ENCODE measurements at regions not wholly inside any gene's neighbourhood (a gene's known extent, or its start where the extent isn't known, plus 50 kb on each side); places are given as distances from the start of the nearest gene placed in this dataset.

DNA sequence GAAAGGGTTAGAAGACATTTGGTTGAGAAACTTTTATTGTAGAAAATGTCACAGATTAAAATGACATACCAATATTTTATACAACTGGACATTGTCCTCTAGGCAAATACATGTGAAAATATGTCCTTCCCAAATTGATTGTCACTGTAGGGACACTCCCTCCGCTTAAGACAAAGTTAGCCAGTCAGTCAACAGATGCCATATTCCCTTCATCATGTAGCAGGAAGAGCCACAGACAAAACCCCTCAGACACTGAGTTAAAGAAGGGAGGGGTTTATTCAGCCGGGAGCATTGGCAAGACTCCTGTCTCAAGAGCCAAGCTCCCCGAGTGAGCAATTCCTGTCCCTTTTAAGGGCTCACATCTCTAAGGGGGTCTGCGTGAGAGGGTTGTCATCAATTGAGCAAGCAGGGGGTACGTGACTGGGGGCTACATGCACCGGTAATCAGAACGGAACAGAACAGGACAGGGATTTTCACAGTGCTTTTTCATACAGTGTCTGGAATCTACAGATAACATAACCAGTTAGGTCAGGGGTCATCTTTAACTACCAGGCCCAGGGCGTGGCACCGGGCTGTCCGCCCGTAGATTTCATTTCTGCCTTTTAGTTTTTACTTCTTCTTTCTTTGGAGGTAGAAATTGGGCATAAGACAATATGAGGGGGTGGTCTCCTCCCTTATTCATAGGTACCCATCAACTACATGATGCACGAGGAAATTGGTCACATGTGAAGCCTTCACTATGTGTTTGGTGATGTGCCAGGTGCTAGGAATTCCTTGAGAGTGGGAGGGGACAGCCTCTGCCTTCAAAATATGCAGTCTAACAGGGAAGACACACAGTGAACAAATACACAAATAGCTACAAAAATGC, 155.7 kb upstream of the CDYL start:
- no peak for DNase-seq (ENCODE audit: extremely low read depth, low read depth, low spot score)

DNA sequence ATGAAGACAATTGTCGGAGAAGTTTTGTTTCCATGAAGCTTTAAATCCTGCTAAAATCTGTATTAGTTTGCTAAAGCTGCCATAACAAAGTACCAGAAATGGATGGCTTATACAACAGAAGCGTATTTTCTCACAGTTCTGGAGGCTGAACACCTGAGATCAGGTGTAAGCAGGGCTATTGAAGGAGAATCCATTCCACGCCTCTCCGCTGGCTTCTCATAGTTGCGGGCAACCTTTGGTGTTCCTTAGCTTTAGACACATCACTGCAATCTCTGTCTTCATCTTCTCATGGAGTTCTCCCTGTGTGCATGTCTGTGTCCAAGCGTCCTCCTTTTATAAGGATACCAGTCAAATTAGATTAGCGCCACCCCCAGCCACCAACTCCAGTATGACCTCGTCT, 159.9 kb upstream of the CDYL start:
- no peak for DNase-seq (ENCODE audit: extremely low read depth, low read depth, low spot score)

DNA sequence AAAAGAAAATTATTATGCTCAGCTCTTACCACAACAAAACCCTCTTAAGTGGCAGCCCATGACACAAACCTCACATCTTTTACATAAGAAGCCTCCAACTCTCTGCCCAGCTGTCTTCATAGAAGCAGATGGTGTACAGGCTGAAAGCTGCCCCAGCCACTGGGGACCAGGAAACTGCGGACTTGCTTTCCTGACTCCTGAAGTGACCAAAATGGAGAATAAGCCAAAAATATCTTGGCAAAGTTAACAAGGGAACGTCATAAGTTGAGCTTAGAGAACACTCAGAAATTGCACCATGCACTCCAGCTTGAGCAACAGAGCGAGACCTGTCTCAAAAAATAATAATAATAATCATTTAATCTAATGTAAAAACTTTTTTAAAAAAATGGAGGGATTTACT, 160.3 kb upstream of the CDYL start:
- DNase-seq (ENCODE audit: extremely low read depth, low read depth, low spot score) = no peak

DNA sequence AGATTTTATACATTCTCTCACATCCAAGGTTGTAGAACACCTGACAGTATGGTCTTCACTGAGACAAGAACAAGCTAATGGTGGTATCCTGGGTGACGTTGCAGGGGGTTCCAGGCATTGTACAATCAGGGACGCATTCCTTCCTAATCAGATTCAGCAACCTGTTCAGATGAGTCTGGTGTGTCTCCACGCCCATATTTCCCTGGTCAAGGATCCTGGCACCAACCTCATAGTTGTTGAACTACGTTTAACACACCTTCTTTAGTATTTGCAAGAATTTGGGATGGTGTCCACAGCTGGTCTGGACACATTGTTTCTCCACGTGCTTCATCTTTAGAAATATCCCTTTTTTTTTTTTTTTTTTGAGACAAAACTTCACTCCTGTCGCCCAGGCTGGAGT, 161.0 kb upstream of the CDYL start:
- no peak for DNase-seq (ENCODE audit: extremely low read depth, low read depth, low spot score)

DNA sequence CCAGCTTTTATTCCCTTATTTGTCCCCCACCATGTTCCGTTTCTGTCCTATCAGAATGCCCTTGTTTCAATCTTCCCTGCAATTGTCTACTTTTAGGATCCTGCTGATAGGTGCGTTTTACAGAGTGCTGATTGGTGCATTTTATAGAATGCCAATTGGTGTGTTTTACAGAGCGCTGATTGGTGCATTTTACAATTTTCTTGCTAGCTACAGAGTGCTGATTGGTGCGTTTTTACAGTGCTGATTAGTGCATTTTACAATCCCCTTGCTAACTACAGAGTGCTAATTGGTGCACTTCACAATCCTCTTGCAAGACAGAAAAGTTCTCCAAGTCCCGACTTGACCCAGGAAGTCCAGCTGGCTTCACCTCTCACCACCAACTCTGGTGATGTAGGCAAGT, 161.6 kb upstream of the CDYL start:
- DNase-seq (ENCODE audit: extremely low read depth, low read depth, low spot score) = no peak

DNA sequence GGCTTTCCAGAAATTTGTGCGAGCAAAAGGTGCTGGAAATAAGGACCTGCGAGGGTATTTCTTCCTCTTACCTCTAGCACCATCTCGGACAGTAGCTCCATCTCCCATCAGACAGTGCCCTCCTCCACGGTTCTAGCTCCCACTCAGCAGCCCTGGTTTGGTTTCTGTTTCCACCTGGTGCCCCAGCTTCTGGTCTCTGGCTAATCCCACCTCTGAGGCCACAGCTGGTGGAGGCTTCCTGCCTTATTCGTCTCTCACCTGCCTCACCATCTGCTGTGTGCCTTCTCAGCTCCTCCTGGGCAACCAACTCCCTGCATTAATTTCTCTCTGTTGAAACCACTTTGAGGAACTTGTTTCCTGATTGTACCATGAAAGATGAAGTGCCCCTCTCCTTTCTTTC, 162.4 kb upstream of the CDYL start:
- no peak for DNase-seq (ENCODE audit: extremely low read depth, low read depth, low spot score)

DNA sequence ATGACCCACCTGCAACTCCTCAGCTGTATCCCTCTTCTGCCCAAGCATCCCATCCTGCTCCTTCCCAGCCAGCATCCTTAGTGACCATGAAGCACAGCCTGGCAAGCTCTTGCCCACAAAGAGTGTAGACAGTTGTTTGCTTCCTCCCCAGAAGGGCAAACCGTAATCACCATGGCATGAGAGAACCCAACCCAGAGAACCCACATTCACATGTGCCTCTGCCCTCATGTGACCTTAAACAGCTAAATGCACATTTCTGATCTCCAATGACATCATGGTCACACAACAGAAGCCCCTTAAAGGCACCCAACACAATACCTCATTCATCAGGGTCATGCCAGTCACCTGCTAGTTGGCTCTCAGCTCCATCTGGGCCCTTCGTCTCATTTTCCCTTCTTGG, 162.8 kb upstream of the CDYL start:
- DNase-seq (ENCODE audit: extremely low read depth, low read depth, low spot score) = no peak

DNA sequence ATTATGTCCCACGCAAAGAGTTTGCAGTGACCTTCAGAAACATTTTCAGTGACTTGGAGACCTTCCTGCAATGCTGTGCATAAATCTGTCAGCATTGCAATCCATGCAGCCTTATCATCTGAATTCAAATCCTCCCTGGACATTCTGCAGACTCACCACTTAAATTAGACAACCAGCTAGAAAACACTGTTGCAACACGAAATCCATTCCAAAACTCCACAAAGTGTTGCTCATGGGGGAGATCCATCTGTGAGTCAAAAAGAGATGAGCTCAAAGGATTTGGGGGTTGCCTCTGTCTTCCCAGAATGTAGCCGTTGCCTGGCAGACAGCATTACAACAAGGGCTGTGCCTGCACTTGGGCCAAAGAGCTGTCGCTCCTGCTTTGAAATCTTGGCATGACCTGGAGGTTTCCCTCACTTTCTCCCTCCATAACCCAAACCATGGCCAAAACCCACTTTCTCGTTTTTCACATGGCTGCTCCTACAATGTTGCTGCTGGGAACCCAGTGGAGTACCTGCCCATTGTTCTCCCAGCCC, 163.5 kb upstream of the CDYL start:
- no peak for DNase-seq (ENCODE audit: extremely low read depth, low read depth, low spot score)

DNA sequence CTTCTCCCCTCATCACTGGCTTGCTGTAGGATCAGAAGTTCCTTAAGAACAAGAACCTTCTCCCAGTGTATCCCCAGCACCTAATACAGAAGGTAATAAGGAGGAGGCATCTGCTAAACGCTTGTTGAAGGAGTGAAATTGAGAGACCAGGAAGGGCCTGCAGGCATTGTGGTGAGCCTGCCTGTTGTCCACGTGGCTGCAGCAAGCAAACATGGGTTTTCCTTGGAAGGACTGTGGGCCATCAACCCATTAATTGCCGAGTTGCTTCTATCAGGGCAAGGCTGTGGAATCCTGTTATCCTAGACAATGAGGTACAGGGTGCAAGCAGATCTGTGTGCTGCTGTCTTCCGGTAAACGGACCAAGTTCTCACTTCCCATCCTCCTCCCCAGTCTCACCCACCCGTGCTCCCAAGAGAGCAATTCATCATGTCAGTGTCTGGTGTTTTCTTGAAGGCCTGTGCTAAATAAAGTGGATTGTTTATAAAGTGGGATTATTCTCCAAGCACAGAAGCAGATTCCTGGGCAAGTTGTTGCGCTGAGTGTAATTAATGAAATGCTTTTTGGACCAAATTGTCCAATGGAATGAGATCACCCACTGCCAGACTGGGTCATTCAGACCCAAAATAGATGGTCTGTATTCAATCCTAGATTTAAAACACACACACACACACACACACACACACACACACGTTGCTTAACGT, 164.6 kb upstream of the CDYL start:
- DNase-seq (ENCODE audit: extremely low read depth, low read depth, low spot score) = no peak

DNA sequence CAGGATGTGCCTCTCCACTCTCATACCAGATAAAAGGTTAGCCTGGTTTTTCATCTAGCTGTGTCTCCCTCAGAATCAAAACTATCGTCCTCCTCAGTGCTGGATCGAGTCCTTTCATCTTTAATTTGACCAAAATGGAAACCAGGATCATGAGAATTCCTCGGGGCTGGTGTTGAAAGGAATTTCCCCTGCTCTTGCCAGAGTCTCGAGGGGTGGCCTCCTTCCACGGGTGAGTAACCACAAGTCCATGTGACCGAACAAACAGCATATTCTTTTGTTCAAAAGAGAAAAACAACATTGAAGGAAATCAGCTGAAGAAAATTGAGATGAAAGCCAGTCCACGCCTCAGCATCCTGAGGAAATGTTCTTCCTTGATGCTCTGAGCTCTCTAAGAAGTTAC, 165.9 kb upstream of the CDYL start:
- DNase-seq (ENCODE audit: extremely low read depth, low read depth, low spot score) = peak; percentile 54

DNA sequence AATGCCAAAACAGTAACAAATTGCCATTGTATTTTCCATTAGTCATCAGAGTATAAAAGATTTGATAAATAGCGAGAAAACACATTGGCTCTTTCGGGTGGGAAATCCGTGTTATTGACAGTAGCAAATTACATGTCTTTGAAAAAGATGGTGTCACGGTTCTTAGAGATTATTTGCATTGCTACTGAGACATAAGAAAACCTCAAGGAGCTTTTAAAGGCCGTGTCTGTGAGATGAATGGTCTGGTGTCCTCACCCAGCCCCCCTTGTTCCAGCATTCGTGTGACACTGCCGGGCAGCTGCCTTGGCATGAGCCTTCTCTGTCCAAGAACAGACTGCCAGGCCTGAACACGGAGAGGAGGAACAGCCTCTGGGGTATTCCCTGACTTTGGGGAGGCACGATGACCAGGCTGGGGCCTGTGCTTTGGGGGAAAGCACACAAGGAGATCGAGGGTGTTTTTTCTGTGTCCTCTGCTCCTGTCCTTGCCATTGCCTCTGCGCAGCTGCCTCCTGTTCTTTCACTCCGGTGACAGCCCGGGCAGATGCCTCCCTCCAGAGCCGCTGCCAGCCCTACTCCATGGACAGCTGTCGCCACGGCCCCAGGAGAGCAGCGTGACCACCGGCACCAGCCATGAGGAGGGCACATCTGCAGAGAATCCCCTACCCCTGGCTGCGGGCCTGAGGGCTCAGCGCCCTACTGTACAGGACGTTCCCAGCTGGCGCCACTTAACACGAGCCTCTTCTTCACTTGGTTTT, 167.7 kb upstream of the CDYL start:
- DNase-seq (ENCODE audit: extremely low read depth, low read depth, low spot score) = no peak

DNA sequence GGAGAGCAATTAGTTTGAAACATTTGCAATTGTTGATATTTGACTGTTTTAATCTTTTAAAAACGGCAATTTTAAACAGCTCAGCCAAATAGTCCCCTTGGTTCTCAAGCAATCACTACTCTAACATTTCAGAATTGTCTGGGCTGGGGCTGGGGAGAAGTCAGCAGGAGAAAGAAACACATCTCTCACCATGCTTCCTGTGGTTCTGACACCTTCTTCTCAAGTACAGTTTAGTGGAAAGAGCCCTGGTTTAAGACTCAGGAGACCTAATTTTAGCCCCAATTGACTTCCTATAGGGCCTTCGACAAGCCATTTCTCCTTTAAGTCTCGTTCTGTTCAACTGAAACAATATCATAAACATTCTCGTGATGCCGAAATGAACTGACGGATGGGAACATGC, 168.4 kb upstream of the CDYL start:
- DNase-seq (ENCODE audit: extremely low read depth, low read depth, low spot score) = no peak

DNA sequence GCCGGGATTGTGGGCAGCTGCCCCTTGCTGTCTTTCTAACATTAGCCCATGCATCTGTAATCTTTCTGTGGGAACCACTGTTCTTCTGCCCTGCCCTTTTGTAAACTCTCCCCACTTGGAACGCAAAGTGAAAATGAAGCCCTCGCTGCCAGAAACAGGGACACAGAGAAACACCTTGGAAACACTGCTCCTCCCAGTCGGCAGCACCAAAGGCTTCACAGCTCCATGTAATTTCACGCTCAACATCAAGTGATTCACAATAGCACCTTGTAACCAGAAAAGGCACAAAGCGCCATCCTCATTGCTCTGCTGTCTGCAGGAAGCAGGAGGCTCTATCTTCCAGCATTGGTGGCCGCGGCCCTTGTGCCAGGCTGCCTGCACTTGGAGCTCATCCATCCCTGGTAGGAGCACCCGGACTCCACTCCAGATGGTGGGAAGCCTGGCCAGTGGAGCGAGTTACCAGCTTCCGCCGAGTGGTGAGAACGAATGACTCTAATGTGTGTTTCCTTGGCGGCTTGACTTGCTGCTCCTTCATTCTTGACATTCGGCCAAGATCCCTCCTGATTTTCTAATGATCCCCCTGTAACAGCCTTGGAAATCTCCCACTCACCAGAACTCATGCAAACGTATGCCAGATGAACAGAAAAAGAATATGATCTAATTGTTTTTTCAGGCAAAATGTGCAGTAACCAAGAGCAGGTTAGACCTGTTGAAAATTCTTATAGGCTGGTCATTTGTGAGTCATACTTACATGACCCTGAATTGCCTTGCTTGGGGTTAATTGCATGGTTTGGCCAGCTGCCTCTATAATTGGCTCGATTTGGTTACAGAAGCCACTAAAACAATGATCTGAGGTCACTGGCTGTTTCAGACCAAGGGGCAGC, 169.1 kb upstream of the CDYL start:
- DNase-seq (ENCODE audit: extremely low read depth, low read depth, low spot score) = peak; percentile 70

DNA sequence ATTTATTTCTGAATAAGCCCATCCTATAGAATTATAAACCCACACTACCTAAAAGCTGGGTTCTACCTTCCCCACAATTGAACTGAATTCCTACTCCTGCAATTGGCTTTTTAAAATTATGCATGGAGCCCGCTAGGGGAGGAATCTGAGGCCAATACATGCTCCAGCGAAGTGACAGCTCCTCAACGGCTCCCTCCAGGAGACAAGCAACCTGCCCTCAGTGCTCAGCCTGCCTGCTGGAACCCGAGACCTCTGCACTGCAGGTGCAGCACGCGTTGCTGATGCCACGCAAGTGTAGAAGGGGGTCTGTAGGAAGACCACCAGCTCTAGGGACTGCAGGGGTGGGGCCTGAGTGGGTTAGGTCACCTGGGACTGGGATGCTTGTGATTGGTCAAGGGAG, 170.2 kb upstream of the CDYL start:
- DNase-seq (ENCODE audit: extremely low read depth, low read depth, low spot score) = no peak

DNA sequence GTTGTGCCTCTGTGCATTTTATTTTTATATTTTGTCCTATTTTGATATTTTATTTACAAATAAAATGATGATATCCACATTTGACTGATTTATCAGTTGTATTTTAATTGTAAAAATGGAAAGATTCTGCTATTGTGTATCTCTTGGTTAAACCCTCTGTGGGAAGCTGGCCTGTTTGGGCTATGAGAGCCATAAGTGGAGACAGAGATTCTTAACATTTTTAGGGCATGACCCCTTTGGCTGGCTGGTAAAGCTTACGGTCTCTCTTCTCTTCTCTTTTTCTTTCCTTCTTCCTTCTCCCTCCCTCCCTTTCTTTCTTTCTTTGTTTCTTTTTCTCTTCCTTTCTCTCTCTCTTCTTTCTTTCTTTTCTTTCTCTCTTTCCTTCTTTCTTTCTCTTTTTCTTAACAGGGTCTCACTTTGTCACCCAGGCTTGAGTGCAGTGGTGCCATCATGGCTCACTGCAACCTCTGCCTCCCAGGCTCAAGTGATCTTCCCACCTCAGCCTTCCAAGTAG, 172.3 kb upstream of the CDYL start:
- no peak for DNase-seq (ENCODE audit: extremely low read depth, low read depth, low spot score)

DNA sequence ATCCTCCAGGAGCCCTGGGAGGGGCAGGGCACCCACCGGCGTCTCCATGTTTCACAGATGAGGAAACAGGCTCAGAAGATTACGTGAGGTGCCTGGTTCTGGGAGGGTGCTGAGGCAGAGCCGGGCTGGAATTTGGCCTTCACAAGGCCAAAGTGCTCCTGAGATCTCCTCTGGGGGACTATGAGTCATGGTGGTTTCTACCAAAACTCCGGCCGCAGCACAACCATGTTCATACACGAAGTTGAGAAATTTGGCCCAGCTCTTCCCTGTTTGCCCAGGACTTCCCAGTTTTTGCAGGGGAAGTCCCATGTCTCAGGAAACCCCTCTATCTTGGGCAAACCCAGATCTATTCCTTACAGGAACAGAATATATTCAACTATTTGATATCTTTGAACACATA, 172.9 kb upstream of the CDYL start:
- no peak for DNase-seq (ENCODE audit: extremely low read depth, low read depth, low spot score)

DNA sequence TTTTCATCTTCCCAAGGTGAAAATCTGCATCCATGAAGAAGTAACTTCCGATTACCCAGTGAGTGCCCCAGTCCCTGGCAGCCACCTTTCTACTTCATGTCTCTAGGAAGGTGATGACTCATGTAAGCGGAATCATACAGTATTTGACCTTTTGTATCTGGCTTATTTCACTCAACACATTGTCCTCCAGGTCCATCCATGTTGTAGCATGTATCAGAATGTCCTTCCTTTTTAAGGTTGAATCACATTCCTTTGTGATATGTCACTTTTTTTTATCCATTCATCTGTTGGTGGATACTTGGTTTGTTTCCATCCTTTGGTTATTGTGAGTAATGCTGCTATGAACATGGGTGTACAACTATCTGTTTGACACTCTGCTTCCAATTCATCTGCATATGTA, 176.3 kb upstream of the CDYL start:
- DNase-seq (ENCODE audit: extremely low read depth, low read depth, low spot score) = peak; percentile 83

DNA sequence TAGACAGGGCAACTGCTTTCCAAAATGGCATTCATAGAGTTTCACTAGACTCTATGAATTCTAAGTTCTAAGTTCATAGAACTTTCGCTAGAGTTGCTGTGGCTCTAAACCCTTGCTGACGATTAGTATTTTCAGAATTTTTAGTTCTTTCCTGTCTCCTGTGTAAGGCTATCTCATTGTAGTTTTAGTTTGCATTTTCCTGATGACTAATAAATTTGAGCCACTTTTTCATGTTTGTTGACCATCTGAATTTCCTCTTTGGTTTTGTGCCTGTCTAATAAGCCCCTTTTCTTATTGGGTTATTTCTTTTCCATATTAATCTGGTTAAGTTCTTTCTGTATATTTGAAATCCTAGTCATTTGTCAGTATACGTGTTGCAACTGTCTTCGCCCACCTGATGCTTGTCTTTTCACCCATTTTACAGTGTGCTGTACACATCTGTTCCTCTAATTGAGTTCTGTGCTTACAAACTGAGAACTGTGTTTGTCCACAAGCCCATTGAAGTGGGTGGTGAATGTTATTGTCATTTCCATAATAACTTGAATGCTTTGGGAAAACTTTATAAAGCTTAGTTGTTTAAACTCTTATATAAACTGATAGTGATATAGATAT, 177.7 kb upstream of the CDYL start:
- DNase-seq (ENCODE audit: extremely low read depth, low read depth, low spot score) = no peak

DNA sequence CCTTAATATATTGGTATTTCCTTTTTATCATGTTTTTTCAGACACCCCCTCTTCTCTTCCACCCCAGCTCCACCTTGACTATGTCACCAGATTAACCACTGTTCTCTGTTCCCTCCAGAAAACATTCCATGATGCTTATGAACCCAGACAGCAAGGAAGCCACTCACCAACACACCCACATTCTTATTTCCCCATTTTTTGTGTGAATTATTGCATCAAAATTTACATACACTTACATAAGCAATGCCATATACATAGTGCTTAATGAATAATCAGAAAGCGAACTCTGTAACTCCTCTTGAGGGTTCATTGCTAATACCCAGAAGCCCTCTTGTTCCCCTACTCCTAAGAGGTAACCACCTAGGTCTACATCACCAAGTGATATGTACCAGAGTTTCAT, 182.3 kb upstream of the CDYL start:
- DNase-seq (ENCODE audit: extremely low read depth, low read depth, low spot score) = no peak

DNA sequence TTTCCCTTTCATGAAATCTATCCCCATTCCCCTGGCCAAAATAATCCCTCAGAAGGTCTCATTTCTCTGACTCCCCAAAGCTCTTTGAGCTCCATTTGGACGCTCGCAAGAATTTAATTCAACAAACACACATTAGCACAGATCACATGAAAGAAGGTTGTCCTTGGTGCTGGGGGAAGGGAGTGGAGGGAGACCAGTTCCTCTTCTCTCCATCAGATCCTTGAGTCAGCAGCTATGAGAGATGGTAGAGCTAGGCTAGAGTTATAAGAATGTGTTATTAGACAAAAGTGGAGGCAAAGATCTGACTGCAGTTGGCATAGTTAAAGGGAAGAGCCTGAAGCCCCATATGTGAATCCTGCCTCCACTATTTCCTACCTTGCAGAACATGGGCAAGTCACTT, 184.2 kb upstream of the CDYL start:
- DNase-seq (ENCODE audit: extremely low read depth, low read depth, low spot score) = no peak

Data from glomerular endothelial cell (primary cell).